ENCODE measurements at regions not wholly inside any gene's neighbourhood (a gene's known extent, or its start where the extent isn't known, plus 50 kb on each side); places are given as distances from the start of the nearest gene placed in this dataset.
"Not testable (repeated sequence)": the region's sequence is repeated elsewhere in the genome, so short reads cannot be mapped to it uniquely, and the experiment has no call there.

DNA sequence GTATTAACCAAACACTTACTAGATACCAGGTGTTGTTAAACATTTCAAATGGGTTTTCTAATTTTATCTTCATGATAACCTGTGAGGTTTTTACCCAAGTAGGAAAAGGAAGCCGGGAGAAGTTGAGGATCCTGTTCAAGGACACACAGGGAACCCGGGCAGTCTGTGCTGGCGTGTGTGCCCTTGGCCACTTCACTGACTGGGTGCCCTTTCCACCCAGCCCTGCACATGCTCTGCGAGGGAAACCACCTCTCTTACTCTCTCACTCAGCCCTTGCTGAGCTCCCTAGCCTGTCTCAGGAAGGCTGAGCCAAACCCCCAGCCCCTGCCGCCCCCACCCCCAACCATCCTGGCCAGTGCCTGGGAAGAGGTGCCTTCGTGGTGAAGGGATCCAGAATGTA is 51.8 kb downstream of the TEX44 start:
- in situ Hi-C loops (cut with HindIII; ENCODE audit: low pct_unique_long_range_greater_than_20kb, low sequenced_read_pairs), result no loop called here
- TF ChIP-seq JUND (IDR thresholded peaks at IDR 0.05; ENCODE audit: low read depth), result no peak
- no peak for DNase-seq (ENCODE audit: low read depth in 1 of 2, low spot score in 1 of 2)

DNA sequence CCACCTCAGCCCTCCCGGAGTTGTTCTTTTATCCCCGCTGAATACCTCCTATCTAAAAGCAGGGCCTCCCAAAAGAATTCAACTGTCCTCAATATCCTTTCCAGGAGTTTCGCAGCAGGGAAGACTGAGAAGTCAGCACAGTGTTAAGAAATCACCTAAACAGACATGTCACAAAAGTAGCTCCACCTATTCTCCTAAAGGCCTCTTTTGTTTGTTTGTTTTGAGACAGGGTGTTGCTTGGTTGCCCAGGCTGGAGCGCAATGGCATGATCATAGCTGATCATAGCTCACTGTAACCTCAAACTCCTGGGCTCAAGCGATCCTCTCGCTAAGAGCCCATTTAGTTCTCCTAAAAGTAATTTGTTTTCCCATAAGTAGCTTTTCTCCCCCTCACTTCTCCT is 53.8 kb downstream of the TEX44 start:
- TF ChIP-seq JUND (IDR thresholded peaks at IDR 0.05; ENCODE audit: low read depth), result no peak
- in situ Hi-C loops (cut with HindIII; ENCODE audit: low pct_unique_long_range_greater_than_20kb, low sequenced_read_pairs), result no loop called here
- peak in 1 of 2 experiments; percentile 67 for DNase-seq (ENCODE audit: low read depth in 1 of 2, low spot score in 1 of 2)

DNA sequence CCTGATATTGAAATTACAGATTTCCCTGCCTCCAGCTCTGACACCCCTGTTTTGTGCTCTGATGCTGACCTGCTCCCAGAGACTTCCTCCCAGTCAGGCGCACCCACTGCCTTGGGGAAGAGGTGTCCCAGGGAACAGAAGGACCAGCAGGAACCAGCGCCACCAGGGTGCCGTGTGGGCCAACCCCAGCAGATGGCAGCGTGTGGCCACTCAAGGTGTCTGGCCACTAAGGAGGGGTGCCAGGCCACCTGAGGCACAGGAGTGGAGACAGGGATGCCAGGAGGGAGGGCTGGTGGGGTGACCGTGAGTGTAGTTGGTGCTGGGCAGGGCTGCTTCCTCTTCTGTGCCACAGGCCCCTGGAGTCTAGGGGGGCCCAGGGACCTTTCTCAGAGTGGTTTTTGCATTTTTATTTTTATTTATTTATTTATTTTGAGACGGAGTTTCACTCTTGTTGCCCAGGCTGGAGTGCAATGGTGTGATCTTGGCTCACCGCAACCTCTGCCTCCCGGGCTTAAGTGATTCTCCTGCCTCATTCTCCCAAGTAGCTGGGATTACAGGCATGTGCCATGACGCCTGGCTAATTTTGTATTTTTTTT is 56.0 kb downstream of the TEX44 start:
- peak; percentile 55 to 90 for DNase-seq (ENCODE audit: low read depth in 1 of 2, low spot score in 1 of 2)
- in situ Hi-C loops (cut with HindIII; ENCODE audit: low pct_unique_long_range_greater_than_20kb, low sequenced_read_pairs), result no loop called here
- TF ChIP-seq JUND (IDR thresholded peaks at IDR 0.05; ENCODE audit: low read depth), result no peak

DNA sequence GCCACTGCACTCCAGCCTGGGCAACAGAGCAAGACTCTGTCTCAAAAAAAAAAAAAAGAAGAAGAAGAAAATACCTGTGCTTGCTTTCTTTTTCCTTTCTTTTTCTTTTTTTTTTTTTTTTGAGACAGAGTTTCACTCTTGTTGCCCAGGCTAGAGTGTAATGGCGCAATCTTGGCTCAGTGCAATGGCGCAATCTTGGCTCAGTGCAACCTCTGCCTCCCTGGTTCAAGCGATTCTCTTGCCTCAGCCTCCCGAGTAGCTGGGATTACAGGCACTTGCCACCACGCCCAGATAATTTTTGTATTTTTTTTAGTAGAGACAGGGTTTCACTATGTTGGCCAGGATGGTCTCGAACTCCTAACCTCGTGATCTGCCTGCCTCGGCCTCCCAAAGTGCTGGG is 56.8 kb upstream of the PTMA start:
- not testable (repeated sequence) for DNase-seq (ENCODE audit: low read depth in 1 of 2, low spot score in 1 of 2)

DNA sequence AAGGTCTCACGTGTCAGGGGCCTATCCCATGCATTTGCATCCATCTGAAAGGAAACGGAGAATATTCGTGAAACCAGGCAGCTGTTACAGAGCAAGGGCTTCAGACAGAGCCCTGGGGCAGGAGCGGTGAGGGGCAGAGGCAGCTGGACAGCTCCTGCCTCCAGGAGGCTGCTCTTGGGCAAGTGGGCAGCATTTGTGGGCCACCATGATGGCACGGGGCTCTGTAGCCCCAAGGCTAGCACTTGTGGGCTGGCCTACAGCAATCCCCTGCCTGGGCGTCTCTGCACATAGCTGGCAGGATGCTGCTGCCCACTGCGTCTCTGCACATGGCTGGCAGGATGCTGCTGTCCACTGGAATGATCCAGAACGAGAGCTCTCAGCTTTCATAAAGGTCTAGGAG is 52.8 kb upstream of the PTMA start:
- DNase-seq (ENCODE audit: low read depth in 1 of 2, low spot score in 1 of 2), result no peak
- no peak for TF ChIP-seq JUND (IDR thresholded peaks at IDR 0.05; ENCODE audit: low read depth)
- in situ Hi-C loops (cut with HindIII; ENCODE audit: low pct_unique_long_range_greater_than_20kb, low sequenced_read_pairs), result no loop called here

More for the DNA sequence above, 56.8 kb upstream of the PTMA start:
- in situ Hi-C loops (cut with HindIII; ENCODE audit: low pct_unique_long_range_greater_than_20kb, low sequenced_read_pairs), result not testable (repeated sequence)

DNA sequence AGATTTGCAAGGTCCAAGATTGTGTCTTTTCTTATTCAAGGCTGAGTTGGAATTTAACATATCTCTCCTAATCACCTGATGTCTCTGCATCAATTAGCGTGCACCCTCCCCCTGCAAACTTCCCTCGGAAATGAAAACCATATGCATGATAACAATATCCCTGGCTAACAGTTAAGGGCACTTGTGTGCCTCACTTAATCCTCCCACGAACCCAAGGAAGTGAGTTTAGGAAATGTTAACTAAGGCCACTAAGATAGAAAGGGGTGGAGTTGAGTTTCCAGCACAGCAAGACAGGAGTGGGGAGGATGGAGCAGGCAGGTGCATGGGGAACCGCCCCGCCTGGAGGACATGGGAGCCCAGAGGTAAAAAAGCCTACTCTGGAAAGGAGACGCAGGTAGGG is 52.4 kb upstream of the PTMA start:
- no peak for TF ChIP-seq JUND (IDR thresholded peaks at IDR 0.05; ENCODE audit: low read depth)
- no peak for DNase-seq (ENCODE audit: low read depth in 1 of 2, low spot score in 1 of 2)
- in situ Hi-C loops (cut with HindIII; ENCODE audit: low pct_unique_long_range_greater_than_20kb, low sequenced_read_pairs), result no loop called here

Measured in T47D (cell line).